ENCODE measurements at regions not wholly inside any gene's neighbourhood (a gene's known extent, or its start where the extent isn't known, plus 50 kb on each side); places are given as distances from the start of the nearest gene placed in this dataset.

DNA sequence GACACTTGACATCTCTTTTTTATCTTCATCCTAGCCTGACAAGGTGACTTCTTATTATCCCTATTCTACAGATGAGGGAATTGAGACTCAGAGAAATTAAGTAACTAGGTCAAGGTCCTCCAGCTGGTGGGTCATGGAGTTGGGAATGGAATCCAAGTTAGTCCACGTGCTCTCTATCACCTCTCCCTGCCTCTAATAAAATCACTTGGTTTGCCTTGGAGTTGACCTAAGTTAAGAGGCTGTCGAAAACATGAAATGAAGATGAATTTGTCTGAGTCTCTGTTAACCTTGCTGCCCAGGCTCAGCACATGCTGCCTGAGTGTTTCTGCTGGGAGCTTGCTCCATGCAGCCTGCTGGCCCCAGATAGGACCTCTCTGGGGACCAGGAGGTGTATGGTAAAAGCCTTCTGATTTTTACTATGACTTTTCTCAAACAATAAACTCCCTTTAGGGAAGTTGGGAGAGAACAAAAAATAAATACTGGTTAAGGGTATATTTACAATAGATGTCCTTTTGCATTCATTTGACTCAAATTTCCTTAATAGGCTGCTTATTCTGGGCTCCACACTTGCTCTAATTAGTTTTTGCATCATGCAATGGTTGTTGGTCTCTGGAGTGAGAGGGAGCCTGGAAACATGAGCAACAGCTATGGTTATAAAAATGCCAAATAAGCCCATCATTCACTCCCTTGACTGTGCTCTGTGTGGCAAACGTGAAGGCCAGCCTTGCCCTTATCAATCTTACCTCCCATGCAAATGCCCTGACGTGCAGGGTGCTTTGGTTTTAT lies 61.6 kb upstream of the DHX15 start:
- TF ChIP-seq CTCF (IDR thresholded peaks at IDR 0.05; ENCODE audit: extremely low read depth in 1 of 2, insufficient read depth in 1 of 2, low read depth in 1 of 2, low read length in 2 of 2), result no peak
- TF ChIP-seq POLR2AphosphoS5 (IDR thresholded peaks at IDR 0.05; ENCODE audit: insufficient read depth, low read depth, low read length), result no peak

Data from endothelial cell of umbilical vein (primary cell).